B cell (primary cell): ENCODE measurements at regions not wholly inside any gene's neighbourhood (a gene's known extent, or its start where the extent isn't known, plus 50 kb on each side); places are given as distances from the start of the nearest gene placed in this dataset.

Experiments used
- CTCF ChIP-seq: fragments of 200-600 bp; IDR thresholded peaks from one replicate; pipeline ENCODE4 v1.8.0; 2022; ENCODE audit warnings: antibody characterized with exemption, mild to moderate bottlenecking
- EZH2 ChIP-seq: IDR thresholded peaks from 2 replicates; pipeline ENCODE4 v1.6.1; 2012; ENCODE audit warnings: borderline replicate concordance, low read depth, mild to moderate bottlenecking, moderate library complexity, low read length; ENCODE audit not compliant: insufficient read depth, poor library complexity, severe bottlenecking

- TF ChIP-seq CTCF: no peak
- TF ChIP-seq EZH2: no peak
Observed at GRCh38 chr3:5296362-5296761, 108.9 kb downstream of the EDEM1 start.
